ENCODE measurements at regions not wholly inside any gene's neighbourhood (a gene's known extent, or its start where the extent isn't known, plus 50 kb on each side); places are given as distances from the start of the nearest gene placed in this dataset.

DNA sequence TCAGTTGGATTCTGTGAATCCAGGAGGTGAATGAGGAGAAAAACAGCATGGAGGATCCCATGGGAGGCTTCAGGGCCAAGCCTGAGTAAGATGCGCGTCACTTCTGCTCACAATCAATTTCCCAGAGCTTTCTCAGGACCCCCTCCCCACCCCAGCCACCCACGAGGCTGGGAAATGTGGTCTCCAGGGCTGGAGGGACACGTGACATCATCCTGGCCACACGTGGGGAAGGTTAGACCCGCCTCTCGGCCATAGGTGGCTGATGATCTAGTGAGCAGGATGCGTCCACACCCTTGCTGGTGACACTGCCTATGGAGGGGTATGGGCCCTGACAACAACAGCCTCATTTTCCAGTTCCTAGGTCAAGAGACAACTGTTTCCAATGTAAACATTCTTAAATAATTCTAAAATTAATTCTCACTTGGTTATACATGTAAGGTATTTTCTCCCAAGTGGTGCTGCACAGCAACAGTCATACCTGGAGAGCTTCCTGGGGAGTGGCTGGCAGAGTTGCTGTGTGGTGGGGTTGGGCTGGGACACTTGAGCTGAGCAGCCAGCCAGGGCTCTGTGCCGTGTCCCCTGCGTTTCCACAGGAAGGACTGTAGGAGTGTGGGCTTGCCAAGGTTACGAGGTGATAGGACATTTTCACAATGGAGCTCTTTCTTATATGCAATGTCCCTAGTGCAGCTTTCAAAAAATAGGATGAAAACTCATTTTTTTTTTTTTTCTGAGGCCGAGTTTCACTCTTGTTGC is 153.1 kb downstream of the GADD45G start:
- H3K9me2 ChIP-seq (ENCODE audit: insufficient read depth) = no peaks in the 10 kb centered on the region
- no peak overlapping the region for H3K4me3 Mint-ChIP-seq
- peaks cover 2% of the 10 kb centered on the region for H3K27me3 Mint-ChIP-seq (ENCODE audit: insufficient read depth, low read depth, poor library complexity)
- ATAC-seq (no peak), DNase-seq (ENCODE audit: low spot score) (no peak)
- no peaks in the 10 kb centered on the region for H4K20me1 ChIP-seq (replicated peaks; ENCODE audit: insufficient read depth)
- no peak overlapping the region for H3K27ac Mint-ChIP-seq
- H3K36me3 ChIP-seq (ENCODE audit: insufficient read depth) = no peaks in the 10 kb centered on the region
- no peak overlapping the region for H3K27ac ChIP-seq (ENCODE audit: low read depth)
- H2AFZ ChIP-seq = no peak overlapping the region
- H3F3A ChIP-seq (replicated peaks; ENCODE audit: low read depth) = no peaks in the 10 kb centered on the region
- no peaks in the 10 kb centered on the region for H3K36me3 Mint-ChIP-seq (ENCODE audit: low read depth)
- TF ChIP-seq, protein P1, sequence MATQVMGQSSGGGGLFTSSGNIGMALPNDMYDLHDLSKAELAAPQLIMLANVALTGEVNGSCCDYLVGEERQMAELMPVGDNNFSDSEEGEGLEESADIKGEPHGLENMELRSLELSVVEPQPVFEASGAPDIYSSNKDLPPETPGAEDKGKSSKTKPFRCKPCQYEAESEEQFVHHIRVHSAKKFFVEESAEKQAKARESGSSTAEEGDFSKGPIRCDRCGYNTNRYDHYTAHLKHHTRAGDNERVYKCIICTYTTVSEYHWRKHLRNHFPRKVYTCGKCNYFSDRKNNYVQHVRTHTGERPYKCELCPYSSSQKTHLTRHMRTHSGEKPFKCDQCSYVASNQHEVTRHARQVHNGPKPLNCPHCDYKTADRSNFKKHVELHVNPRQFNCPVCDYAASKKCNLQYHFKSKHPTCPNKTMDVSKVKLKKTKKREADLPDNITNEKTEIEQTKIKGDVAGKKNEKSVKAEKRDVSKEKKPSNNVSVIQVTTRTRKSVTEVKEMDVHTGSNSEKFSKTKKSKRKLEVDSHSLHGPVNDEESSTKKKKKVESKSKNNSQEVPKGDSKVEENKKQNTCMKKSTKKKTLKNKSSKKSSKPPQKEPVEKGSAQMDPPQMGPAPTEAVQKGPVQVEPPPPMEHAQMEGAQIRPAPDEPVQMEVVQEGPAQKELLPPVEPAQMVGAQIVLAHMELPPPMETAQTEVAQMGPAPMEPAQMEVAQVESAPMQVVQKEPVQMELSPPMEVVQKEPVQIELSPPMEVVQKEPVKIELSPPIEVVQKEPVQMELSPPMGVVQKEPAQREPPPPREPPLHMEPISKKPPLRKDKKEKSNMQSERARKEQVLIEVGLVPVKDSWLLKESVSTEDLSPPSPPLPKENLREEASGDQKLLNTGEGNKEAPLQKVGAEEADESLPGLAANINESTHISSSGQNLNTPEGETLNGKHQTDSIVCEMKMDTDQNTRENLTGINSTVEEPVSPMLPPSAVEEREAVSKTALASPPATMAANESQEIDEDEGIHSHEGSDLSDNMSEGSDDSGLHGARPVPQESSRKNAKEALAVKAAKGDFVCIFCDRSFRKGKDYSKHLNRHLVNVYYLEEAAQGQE (IDR thresholded peaks at IDR 0.05; ENCODE audit: unreplicated experiment) = no peak
- H3K9me3 Mint-ChIP-seq = no peaks in the 10 kb centered on the region; the same call in 2 of the 3 replicates
- H3K27me3 ChIP-seq (ENCODE audit: insufficient read depth) = no peaks in the 10 kb centered on the region
- H3K4me3 ChIP-seq = no peak overlapping the region
- 0 out of 2 replicates have a peak, but pooled peaks cover 8% of the 10 kb centered on the region for H3K4me1 ChIP-seq (ENCODE audit: insufficient read depth)
- H3K79me2 ChIP-seq (replicated peaks; ENCODE audit: insufficient read depth) = no peaks in the 10 kb centered on the region
- H3K4me1 Mint-ChIP-seq = peaks cover 10% of the 10 kb centered on the region
- H3K4me2 ChIP-seq = no peak overlapping the region

DNA sequence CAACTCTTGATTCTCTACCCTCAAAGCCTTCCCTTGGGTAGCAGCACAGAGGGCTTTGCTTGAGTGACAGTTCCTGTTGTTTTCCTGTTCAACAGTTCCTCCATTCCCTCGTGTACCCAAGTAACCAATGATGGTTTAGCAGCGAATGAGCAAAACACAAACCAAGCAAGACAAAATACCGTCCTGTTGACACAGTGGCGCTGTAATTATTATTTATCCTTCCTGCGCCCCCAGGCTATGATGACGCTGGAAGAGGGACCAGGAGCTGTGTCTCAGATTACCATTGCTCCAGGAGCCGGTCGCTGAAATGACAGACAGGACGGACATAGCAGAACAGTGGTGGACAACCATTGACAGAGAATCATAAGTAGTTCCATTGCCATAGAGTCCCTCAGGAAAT is 154.8 kb downstream of the GADD45G start:
- ATAC-seq (no peak), DNase-seq (ENCODE audit: low spot score) (no peak)
- Histone ChIP-seq H3K36me3 (ENCODE audit: insufficient read depth) (no peaks in the 10 kb centered on the region), H2AFZ (no peak overlapping the region), H3K4me3 (no peak overlapping the region), H3K27me3 (ENCODE audit: insufficient read depth) (no peaks in the 10 kb centered on the region), H4K20me1 (replicated peaks; ENCODE audit: insufficient read depth) (no peaks in the 10 kb centered on the region), H3K4me2 (no peak overlapping the region), H3K4me1 (ENCODE audit: insufficient read depth) (no peaks in the 10 kb centered on the region), H3F3A (replicated peaks; ENCODE audit: low read depth) (no peaks in the 10 kb centered on the region), H3K27ac (ENCODE audit: low read depth) (no peak overlapping the region), H3K9me2 (ENCODE audit: insufficient read depth) (no peaks in the 10 kb centered on the region), H3K79me2 (replicated peaks; ENCODE audit: insufficient read depth) (no peaks in the 10 kb centered on the region)
- H3K27me3 Mint-ChIP-seq (ENCODE audit: insufficient read depth, low read depth, poor library complexity) = no peaks in the 10 kb centered on the region
- no peak overlapping the region for H3K4me3 Mint-ChIP-seq
- no peaks in the 10 kb centered on the region for H3K4me1 Mint-ChIP-seq
- TF ChIP-seq NANOG (IDR thresholded peaks at IDR 0.05; ENCODE audit: borderline replicate concordance) (no peak), ZNF462 (CRISPR knock-in tag; IDR thresholded peaks at IDR 0.05) (no peak), ZNF114 (CRISPR knock-in tag; IDR thresholded peaks at IDR 0.05) (no peak)
- TF ChIP-seq, protein P1 (IDR thresholded peaks at IDR 0.05; ENCODE audit: unreplicated experiment) = no peak
- no peaks in the 10 kb centered on the region for H3K36me3 Mint-ChIP-seq (ENCODE audit: low read depth)
- no peaks in the 10 kb centered on the region; the same call in 2 of the 3 replicates for H3K9me3 Mint-ChIP-seq
- H3K27ac Mint-ChIP-seq = no peak overlapping the region

All from GM23338 (cell line).